CD4-positive, alpha-beta T cell treated with Interleukin-12 subunit alpha and Interleukin-12 subunit beta, for 1 hour (primary cell): ENCODE measurements at regions not wholly inside any gene's neighbourhood (a gene's known extent, or its start where the extent isn't known, plus 50 kb on each side); places are given as distances from the start of the nearest gene placed in this dataset.

Source experiments
- DNase-seq: peaks from one replicate; pipeline ENCODE4 v3.0.0-alpha.2; 2020

DNA sequence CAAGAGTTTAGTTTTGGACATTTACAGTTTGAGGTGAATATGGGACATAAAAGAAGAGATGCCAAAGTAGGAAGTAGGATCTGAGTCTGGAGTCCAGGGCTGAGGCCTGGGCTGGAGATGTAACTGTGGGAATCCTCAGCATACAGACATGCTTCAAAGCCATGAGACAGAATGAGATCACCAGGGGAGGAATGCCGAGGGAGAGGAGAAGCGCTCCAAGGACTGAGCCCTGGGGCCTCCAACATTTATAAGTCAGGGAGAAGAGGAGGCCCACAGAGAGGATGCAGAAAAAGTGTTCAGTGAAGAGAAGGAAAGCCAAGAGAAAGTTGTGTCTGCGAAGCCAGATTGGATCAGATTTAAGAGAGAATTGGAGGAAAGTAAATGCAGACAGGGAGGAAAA is 277.5 kb upstream of the MYOCD start:
- DNase-seq, result no peak

DNA sequence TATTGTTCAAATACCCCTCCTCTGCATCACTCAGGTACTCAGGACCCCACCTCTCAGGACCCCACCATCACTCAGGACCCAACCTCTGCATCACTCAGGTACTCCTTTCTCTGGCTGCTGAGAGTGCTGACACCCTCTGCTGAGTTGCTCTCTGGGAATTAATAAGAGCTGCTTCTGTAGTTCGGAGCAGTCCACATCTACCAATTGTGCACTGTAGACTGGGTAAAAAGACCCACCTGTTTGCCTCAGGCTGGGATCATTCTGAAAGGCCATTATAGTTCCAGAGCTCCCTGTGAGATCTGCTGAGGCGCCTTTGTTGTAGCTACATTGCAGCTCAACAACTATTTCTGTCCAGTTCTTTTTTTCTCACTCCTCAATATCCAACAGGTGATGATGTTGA is 276.3 kb upstream of the MYOCD start:
- no peak for DNase-seq

DNA sequence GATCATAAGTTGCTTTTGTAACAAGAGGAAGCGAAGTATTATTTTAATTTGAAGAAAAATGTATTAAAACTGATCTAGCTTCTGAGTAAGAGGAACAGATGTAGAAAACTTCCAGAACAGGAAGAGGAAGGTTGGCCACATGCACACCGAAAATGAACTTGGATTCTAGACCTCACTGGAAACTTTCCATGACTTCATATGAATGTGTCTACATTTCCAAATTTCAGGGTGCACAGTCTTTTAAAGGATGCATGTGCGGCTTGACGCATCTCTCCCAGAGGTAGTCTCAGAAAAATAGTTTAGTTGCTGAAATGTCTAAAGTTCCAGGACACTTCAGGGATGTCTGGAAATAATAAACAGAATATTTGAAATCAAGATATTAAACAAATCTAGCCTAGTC is 275.1 kb upstream of the MYOCD start:
- no peak for DNase-seq

DNA sequence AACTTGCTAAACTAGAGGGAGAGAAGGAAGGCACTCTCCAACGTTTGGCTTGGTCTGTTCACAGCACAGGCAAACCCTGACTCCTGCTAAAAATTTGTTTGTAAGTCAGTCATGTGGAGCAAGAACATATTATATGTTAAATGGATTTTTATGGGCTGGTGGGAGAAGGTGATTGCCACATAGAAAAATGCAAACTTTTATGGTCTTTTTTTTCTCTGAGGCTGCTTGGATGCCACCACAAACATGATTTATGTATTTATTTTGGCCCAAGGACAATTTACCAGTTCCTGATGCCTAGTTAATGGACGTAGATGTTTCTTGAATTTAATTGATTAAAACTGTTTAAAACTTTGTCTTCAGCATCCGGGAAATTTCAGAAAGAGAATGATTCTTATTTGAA is 274.2 kb upstream of the MYOCD start:
- DNase-seq, result no peak

DNA sequence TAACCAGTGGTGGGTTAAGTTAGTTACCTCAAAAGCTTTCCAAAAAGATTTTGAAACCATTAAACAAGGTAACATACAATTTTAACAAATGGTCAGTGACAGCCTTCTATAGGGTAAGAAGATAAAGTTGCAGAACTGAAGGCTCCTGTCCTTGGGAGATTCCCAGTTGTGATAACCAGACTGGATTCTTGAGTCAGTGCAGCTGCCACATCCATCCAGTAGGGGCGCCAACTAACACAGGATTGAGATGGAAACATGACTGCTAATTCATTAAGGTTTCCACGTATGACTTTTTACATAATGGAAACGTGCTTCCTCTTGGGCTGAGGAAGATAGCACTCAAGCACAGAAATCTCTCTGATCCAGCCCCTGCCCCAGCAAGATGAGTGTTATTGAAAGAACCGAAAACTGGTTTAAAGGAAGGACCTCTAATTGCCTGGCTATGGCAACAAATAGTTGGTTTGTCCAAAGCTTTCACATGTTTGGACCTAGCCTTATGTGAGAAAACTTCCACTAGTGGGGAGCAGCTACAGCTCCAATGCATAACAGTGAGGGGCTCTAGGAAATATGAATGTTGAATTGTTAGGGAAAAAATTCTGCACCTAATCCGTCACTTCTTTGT is 269.8 kb upstream of the MYOCD start:
- no peak for DNase-seq

DNA sequence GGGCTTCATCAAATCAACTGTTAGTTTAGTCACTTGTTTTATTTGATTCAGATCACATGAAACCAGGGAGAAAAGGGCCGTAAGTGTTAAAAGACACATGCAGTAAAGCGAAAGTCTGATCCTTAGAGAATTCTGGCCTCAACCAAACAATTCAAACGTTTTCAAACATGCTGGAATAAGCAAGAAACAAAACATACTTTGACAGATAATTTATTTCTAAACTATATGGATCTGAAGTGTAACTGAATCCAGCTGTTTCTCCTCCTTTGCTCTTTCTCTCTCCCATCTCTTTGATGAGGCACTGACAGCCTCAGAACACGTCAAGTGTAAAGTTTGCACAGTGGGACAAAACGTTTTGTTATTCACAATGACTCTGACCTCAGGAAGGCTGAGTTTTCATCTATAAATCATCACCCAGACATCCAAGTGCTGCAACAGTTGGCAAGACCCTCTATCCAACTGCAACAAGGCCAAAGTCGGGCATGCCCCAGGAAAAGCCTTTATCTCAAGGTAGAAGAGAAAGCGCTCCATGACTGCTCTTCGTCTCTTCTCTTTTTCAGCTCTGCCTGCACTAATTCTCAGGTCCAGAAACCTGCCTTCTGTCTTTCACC is 267.1 kb upstream of the MYOCD start:
- DNase-seq, result no peak

DNA sequence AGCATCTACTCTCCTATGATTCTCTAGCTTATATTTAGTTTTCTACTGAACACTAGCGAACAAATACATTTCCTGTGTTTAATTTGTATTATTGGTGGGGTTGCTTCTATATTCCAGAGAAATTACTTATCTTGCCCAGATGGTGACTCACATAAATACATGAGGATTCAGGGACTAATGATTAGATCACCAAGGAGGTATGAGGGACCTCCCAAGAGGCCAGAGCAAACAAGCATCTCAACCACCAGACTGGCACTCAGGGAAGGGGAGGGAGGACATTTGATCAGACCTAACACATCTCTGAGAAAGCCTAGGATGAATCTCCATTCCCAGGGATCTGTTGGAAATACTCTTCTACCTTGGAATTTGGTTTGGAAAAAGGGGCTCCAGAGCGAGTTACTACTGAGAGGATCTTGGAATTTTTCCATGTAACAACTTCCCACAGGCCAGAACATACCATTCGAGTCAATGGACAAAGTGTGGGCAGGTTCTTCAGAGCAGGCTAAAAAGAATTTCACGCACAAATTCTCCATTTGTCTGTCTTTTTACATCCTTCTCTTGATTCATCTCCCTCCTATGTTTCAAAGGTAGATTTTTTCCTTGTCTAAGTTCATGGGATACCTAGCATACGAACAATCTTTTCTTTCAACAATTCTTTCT is 262.6 kb upstream of the MYOCD start:
- no peak for DNase-seq

DNA sequence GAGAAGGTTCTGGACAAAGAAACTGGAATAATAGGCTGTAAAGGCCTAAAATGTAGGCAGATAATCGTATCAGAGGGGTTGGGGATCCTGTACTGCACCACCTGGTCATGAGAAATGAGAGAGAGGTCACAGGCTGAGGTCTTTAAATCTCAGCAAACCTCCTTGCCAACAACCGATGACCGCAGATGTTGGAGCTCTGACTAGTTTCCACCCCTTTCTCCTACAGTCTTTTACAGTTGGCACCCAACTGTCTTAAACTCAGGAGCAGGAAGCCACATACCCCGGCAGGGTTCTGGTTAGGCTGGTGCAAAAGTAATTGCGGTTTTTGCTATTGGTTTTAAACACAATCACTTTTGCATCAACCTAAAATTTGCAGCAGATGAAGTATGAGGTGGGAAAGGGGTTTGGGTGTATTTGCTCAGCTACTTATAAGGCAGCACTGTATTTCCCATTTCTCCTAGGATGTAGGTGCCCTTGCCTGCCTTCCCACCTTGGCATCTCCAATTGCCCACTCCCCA is 261.8 kb upstream of the MYOCD start:
- DNase-seq, result no peak

DNA sequence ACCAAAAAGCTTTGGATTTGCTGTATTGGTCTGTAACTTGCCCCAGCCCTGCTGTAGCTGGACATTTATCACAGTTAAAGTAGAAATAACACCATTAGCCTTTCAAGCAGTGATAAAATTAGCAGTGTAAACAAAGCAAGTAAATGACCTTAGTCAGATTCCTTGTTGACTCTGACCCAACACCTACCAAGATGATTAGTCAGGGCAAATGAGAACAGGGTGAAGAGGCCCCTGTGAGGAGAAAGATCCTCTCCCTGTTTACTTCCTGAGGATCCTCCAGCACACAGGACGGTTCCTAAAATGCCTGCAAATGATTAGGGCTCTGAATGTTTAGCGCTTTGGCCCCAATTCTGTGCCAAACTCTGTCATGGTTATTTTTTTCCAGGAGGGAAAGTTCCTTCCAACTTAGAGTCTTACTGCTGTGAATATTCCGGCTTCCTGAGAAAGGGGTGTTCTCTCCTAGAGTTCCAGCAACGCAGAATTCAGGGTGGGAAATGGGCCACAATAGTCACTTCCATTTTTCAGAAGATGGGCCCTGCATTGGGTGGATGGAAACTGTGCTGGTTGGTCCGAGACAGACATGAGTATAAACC is 259.0 kb upstream of the MYOCD start:
- DNase-seq, result no peak

DNA sequence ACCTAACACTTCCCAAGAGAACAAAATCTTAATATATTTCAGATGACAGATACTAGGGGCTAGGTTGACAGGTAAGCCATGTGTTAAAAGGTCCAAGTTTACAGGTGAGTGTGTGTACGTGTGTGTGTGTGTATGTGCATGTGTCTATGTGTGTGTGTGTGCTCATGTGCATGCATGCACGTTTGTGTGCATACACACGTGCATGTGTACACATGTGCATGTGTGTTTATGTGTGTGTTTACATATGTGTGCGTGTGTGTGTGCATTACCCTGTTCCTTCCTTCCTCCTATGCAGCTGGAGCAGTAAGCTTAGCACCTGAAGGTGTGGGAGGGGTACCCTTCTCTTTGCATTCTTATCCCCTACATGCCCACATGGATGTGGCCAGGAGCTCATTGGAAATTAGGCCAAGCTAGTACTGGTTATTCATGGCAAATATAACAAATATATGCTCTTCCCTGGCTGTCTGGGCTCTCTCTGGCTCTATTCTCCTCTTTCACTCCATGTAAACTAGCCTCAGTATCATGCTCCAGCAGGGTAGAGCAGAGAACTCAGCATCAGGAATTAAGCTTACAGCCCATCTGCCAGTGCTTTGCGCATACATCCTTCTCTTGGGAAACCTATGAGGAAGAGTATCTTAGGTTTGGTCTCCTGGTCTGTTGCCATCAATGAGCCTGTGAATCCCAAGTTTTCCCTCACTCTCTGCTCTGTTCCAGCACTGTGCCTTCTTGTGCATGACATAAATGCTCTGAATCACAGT is 258.0 kb upstream of the MYOCD start:
- DNase-seq, result no peak

DNA sequence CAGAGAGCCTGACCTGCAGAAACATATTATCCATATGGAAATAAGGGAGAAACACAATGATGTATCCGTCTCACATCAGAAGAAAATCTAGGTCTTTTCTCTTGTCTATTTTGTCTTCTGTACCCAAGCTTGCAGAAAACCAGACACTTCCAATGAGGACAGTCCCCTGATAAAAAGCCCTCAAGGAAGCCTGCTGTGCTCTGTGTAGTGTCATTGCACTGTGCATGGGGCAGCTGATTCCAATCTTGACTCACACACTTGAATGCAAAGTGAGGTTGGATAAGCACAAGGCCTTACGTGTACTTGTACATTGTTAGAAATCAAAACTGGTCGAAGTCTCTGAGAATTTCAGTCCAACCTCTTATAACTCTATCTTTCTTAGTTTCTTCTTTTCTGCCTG is 256.6 kb upstream of the MYOCD start:
- no peak for DNase-seq

DNA sequence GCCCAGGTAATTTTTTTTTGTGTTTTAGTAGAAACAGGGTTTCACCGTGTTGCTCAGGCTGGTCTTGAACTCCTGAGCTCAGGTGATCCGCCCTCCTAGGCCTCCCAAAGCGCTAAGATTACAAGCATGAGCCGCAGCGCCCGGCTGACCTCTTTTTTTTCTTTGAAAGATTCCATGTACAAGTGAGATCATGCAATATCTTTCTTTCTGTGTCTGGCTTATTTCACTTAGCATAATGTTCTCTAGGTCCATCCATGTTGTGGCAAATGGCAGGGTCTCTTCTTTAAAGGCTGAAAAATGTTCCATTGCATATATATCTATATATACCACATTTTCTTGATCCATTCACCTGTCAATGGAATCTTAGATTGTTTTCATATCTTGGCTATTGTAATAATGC is 255.0 kb upstream of the MYOCD start:
- no peak for DNase-seq

DNA sequence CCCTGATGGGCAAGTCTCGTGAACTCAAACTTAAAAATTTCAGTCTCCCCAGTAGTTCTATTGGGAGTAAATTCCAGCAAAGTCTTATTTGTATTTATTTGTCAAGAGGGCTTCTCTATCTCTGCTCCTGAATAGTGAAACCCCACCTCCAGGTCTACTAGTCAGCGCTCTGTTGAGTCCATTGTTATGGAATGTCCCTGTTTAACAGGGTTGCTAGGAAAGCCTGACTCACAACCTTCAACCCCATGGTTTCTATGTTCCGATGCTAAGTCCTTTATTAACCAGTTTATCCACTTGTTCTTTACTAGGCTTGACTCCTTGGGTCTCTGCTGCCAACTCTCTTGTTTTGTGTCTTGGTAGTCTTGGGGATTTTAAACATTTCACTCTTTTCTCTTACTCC is 250.7 kb upstream of the MYOCD start:
- no peak for DNase-seq

DNA sequence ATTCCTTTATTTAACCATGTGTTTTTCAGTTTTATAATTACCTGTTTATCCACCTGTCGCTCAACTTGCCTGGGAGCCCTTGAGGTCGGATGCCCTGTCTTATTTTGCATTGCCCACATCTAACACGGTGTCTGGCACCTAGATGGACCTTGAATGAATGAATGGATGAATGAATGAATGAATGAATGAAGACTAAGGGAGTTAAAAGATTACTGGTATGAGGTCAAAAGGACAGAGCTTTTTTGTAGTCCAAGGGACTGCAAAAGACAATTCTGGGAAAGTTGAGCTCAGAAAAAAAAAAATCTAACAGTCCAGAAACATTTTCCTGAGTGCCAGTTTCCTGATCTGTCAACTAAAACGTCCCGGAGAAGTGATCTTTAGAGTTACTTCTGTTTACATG is 244.6 kb upstream of the MYOCD start:
- no peak for DNase-seq

DNA sequence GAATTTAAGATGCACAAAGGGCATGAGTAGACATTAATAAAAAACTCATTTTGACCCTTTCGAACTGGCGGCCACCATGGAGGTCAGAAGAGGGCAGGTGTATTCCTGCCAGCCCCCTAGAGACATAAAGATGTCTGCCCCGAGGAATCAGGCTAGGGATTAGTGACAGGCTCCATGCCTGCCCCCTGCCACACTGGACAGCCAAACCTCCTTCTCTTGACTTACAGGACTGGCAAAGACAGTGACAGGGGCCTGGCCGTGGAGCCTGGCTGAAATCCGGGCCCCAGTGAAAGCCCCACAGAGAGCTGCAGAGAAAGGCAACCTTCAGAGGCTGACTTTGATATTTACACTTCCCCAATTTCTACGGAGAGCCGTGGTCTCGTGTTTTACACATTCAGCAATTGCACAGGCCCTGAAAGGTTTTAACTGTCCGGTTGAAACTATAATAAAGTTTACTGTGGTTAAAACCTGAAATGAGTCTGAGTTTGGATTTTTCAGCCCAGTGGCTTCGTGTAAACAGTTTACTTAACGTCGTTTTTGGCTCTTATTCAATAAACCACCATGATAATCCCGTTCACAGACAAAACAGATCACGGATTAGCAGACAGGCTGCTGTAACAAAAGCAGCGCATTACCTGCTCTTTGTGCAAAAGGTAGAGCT is 243.9 kb upstream of the MYOCD start:
- DNase-seq, result no peak

DNA sequence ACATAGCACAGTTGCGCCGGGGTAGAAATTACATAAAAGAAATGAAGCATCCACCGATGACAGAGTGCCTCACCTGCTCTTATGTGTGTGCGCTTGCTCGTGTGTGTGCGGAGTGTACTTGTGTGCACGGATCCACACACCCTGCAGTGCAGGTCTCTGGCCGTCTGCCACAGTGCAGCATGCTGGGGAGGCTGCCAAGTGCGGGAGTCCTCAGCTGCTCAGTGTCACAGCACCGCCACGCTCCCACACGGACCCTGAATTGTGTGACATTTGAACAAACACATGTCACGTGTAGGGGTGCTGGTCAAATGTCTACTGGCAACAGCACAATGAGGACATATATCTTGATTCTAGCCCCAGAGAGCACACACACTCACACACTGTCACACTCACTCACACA is 243.0 kb upstream of the MYOCD start:
- DNase-seq, result no peak

DNA sequence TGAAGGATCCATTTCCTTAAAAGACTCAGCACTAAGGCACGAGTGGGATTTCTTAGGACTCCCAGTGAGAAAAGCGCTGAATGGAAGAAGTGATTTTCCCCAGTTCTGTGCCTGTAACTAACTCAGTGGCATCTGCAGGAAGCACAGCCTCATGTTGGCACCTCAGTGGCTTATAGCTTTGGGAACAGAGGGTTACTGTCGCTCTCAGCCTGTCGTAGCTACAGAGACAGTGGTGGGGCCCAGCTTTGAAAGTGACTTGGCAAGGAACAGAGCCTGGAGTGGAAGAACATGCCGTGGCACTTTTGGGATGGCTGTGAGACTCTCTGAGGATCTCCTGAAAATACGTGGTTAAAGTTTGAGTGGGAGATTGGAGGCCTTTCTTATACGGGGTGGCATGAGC is 242.4 kb upstream of the MYOCD start:
- no peak for DNase-seq

DNA sequence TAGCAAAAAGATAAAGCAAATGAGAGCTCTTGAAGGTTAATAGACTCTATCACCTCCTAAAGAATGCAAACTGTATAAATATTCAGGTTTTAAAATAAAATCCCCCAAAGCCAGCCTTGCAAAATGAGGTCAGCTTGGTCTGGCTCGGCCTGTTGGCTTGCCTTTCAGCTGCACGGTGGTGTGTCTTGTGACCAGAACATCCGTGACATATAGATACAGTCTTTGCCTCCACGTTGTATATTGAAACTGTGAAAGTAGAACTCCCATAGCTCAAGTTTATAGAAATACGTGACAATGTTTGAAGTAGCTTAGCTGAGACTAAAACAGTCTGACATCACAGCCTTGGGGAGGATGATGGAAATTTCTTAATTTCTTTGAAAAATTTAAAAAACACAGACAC is 236.6 kb upstream of the MYOCD start:
- DNase-seq, result no peak

DNA sequence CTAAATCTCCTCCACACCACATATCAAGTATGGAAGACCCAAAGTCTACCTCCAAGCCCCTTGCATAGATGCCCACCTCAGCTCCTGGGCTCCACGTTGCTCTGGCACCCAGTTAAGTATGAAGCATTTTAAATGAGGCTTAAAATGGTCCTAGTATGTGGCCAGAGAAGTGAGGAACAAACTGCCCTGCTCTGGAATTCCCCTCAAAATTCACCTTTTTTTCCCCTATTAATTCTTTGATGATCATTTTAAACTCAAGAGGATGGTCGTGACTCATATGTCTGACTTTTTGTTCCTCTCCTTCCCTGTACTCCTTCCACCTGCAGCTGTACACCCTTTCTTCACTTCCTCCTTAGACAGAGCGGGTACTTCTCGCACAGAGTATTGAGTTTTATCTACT is 234.5 kb upstream of the MYOCD start:
- no peak for DNase-seq

DNA sequence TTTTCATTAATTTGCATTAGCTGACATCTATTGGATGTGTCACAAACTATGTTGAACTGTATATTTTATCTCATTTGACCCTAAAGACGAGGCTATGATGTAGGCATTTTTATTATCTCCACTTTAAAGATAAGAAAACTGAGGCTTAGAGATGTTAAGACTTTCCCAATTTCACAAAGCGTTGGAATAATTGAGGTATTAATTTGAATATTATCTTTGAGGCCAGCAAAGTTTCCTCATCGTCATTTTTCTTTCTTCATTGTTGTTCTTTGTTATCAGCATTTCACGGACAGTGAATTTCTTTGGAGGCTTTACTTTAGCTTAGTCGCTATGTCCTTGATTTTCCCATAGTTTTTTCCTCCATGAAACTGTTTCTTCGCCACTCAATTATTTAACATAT is 227.5 kb upstream of the MYOCD start:
- DNase-seq, result no peak

DNA sequence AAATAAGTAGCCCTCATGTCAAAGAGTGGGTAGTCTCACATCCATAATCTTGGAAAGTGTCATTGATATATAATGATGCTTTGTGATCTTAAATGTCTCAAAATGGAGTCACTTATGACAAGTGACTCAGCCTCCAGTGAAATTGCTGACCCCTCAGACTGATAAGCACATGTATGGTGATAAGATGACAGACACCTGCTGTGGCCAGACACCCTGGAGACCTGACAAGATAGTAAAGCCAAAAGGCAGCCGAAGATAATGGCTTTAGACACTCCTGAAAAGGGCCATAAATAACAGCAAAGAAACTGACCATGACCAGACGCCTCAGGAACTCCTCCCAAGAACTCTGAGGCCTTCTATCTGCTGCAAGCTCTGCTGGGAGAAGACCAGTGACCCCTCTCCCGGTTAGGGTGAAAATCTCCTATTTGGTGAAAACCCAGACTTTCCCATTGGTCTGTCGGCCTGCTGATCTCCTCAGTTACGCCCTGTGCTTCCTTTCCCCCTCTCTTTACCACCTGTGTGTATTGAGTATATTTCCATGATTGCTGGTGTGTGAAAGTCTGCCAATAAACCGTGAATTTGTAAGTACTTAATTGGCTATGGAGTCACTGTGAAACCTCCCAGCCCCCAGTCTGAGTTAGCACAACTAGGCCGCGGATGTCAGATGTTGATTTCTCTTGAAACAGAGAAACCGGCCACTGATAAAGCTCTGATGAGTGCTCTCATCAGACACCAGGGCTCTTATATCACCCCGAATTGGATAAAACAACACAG is 226.7 kb upstream of the MYOCD start:
- DNase-seq, result no peak

DNA sequence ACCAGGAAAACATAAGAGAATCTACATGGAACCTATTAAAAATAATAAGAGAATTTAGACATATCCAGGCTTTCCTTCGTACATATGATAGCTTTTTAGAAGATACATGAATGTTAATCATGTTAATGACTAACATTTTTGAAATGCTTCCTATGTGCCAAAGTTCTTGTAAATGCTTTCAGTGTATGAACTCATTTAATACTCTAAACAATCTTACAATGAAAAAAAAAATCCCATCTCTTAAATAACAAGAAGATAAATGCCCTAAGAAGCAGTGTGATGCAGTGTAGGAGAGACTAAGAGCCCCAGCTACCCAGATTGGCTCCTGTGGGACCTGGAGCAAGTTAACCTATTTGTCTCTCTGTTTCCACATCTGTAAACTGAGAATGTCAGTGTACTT is 220.4 kb upstream of the MYOCD start:
- DNase-seq, result no peak
